Endothelial cell of umbilical vein (primary cell): ENCODE measurements at regions not wholly inside any gene's neighbourhood (a gene's known extent, or its start where the extent isn't known, plus 50 kb on each side); places are given as distances from the start of the nearest gene placed in this dataset.

Source experiments
- BruUV-seq: library from RNA; stranded (reverse); fragments of 400-500 nt; replicated peaks from 2 replicates; lab custom pipeline; 2021; lab: Mats Ljungman, UMichigan
- CTCF ChIA-PET: fragments of 300-600, 350-600 bp; sonication (Branson Sonifier 250); formaldehyde crosslinking; loops from one replicate; lab custom pipeline; 2021; ENCODE audit warnings: antibody characterized with exemption, inconsistent platforms; lab: Charles Lee
- POLR2A ChIA-PET: fragments of 300-600, 350-600 bp; sonication (Branson Sonifier 250); formaldehyde crosslinking; loops from one replicate; lab custom pipeline; 2021; ENCODE audit warnings: antibody characterized with exemption, inconsistent platforms; lab: Charles Lee
- DNase-seq: peaks from one replicate; pipeline ENCODE4 v3.0.0-alpha.2; 2011; ENCODE audit warnings: low read depth, low spot score
- FAIRE-seq: peaks from 2 replicates; lab custom pipeline; 2011; peaks lifted over from hg19 to GRCh38; lab: Jason Lieb, UNC
- H2AFZ ChIP-seq: 2 replicates; pipeline ENCODE4 v1.6.0; 2012; ENCODE audit warnings: low read depth, low read length, control low read depth, inconsistent platforms
- H3K27ac ChIP-seq: 2 replicates; pipeline ENCODE4 v1.5.1; 2011; ENCODE audit warnings: low read depth, mild to moderate bottlenecking, control low read depth, low read length, moderate library complexity; ENCODE audit not compliant: insufficient read depth
- H3K27me3 ChIP-seq, 2 experiments: 2 replicates each; pipeline versions ENCODE4 v1.6.0 to v1.6.1; 2011; ENCODE audit warnings: low read length in 2 of 2, mixed read lengths in 1 of 2; ENCODE audit not compliant: control insufficient read depth in 2 of 2, insufficient read depth in 2 of 2
- H3K36me3 ChIP-seq, 2 experiments: 2 replicates in 1 of 2; 3 replicates in 1 of 2; pipeline ENCODE4 v1.5.1; 2011; ENCODE audit warnings: low read length in 2 of 2, mild to moderate bottlenecking in 1 of 2, moderate library complexity in 1 of 2; ENCODE audit not compliant: control insufficient read depth in 2 of 2, insufficient read depth in 2 of 2; ENCODE audit errors: extremely low read depth in 1 of 2
- H3K4me1 ChIP-seq: 3 replicates; pipeline ENCODE4 v1.5.1; 2011; ENCODE audit warnings: mild to moderate bottlenecking, low read length; ENCODE audit not compliant: control insufficient read depth, insufficient read depth; ENCODE audit errors: extremely low read depth
- H3K4me2 ChIP-seq: 2 replicates; pipeline ENCODE4 v1.6.1; 2011; ENCODE audit warnings: low read length, control low read depth, mixed read lengths; ENCODE audit not compliant: insufficient read depth
- H3K4me3 ChIP-seq, 3 experiments: fragments of 200-600 bp in 1 of 3; sonication (generic), shearing (Covaris generic) in 1 of 3; replicated peaks in 1 of 3; 2 replicates each; pipeline ENCODE4 v1.5.1; 2011 to 2016; ENCODE audit warnings: control low read depth in 3 of 3, low read length in 3 of 3, mild to moderate bottlenecking in 2 of 3, inconsistent platforms in 1 of 3, low read depth in 1 of 3, moderate library complexity in 1 of 3; ENCODE audit not compliant: insufficient read depth in 1 of 3
- H3K79me2 ChIP-seq: 2 replicates; pipeline ENCODE4 v1.6.0; 2012; ENCODE audit warnings: low read length, inconsistent platforms; ENCODE audit not compliant: control insufficient read depth, insufficient read depth
- H3K9ac ChIP-seq: replicated peaks from 2 replicates; pipeline ENCODE3; 2011; ENCODE audit warnings: low read length, control low read depth; ENCODE audit not compliant: insufficient read depth; ENCODE audit errors: extremely low read depth
- H3K9me1 ChIP-seq: replicated peaks from 3 replicates; pipeline ENCODE4 v1.6.0; 2011; ENCODE audit warnings: mild to moderate bottlenecking, low read length; ENCODE audit not compliant: control insufficient read depth, insufficient read depth; ENCODE audit errors: extremely low read depth
- H3K9me3 ChIP-seq: replicated peaks from 2 replicates; pipeline ENCODE4 v1.5.1; 2012; ENCODE audit warnings: low read length, inconsistent platforms; ENCODE audit not compliant: control insufficient read depth, insufficient read depth
- H4K20me1 ChIP-seq: replicated peaks from 2 replicates; pipeline ENCODE3; 2011; ENCODE audit warnings: mild to moderate bottlenecking, low read length; ENCODE audit not compliant: control insufficient read depth, insufficient read depth; ENCODE audit errors: extremely low read depth
- EZH2 ChIP-seq: IDR thresholded peaks from 2 replicates; pipeline ENCODE4 v1.6.1; 2012; ENCODE audit warnings: borderline replicate concordance, low read depth, mild to moderate bottlenecking, moderate library complexity, low read length, inconsistent platforms; ENCODE audit not compliant: severe bottlenecking
- FOS ChIP-seq: IDR thresholded peaks from 2 replicates; pipeline ENCODE4 v1.6.1; 2011; ENCODE audit warnings: mild to moderate bottlenecking, low read length, moderate library complexity, borderline replicate concordance; ENCODE audit not compliant: insufficient read depth
- GATA2 ChIP-seq: IDR thresholded peaks from 2 replicates; pipeline ENCODE4 v1.7.0; 2011; ENCODE audit warnings: low read depth, mild to moderate bottlenecking, moderate library complexity, mixed read lengths, low read length; ENCODE audit not compliant: insufficient read length, insufficient read depth
- JUN ChIP-seq: IDR thresholded peaks from 2 replicates; pipeline ENCODE4 v1.6.1; 2011; ENCODE audit warnings: borderline replicate concordance, low read depth; ENCODE audit not compliant: insufficient read length, insufficient read depth
- MYC ChIP-seq: IDR thresholded peaks from one replicate; pipeline ENCODE4 v1.6.1; 2011; ENCODE audit warnings: mild to moderate bottlenecking, low read depth, low read length
- POLR2A ChIP-seq: IDR thresholded peaks from 2 replicates; pipeline ENCODE4 v1.6.1; 2012; ENCODE audit warnings: low read depth, mild to moderate bottlenecking, control low read depth, low read length
- POLR2AphosphoS5 ChIP-seq: IDR thresholded peaks from 2 replicates; pipeline ENCODE4 v1.6.1; 2012; ENCODE audit warnings: low read depth, mild to moderate bottlenecking, control low read depth, low read length, moderate library complexity; ENCODE audit not compliant: insufficient read depth
- dilution Hi-C: fragments of 300-500 bp; cut with MboI; formaldehyde crosslinking; loops from one replicate; pipeline ENCODE4 v1.15.0; 2019; ENCODE audit warnings: low sequenced_read_pairs; ENCODE audit not compliant: extremely low pct_ligation_motif_present
- intact Hi-C: fragments of 100-400 bp; cut with micrococcal nuclease; formaldehyde crosslinking; loops from one replicate; pipeline ENCODE4 v1.10.0; 2022
- TF ChIP-seq, protein P1 (sequence below): IDR thresholded peaks from 2 replicates; pipeline ENCODE4 v1.6.1; 2011; ENCODE audit not compliant: insufficient read depth, insufficient read length
- TF ChIP-seq, protein P2 (sequence below), 2 donors: IDR thresholded peaks; 1 replicate in 1 of 2; 2 replicates in 1 of 2; pipeline ENCODE4 v1.5.1; 2011; ENCODE audit warnings: low read length in 2 of 2, mild to moderate bottlenecking in 2 of 2, moderate library complexity in 2 of 2, control low read depth in 1 of 2, inconsistent platforms in 1 of 2, low read depth in 1 of 2; ENCODE audit not compliant: insufficient read depth in 1 of 2; ENCODE audit errors: extremely low read depth in 1 of 2

DNA sequence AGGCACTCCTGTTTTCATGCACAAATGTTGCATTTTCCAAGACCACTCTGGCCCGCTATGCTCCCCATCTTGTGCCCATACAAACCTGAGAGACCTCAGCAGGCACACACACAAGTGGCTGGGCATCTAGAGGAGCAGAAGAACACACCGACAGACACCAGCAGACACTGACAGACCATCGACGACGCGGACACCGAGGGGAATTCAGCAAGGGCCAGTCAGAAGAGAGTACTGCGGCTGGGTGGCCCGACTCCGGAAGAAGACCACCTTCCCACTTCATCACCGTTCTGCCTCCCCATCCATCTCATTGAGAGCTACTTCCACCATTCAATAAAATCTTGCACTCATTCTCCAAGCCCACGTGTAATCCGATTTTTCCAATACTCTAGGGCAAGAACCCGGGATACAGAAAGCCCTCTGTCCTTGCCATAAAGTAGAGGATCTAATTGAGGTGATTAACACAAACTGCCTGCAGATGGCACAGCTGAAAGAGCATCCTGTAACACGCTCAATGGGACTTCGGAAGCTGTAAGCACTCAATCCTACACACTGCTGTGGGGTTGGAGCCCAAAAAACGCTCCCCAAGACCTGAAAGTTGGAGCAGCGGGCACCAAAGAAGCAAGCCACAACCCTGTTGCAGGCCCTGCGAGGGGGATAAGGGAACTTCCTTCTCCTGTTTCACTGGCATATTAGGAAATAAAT is 780.9 kb downstream of the ARAP2 start:
- Histone ChIP-seq H3K27ac (no peak overlapping the region), H3K36me3 (no peaks in the 10 kb centered on the region), H3K79me2 (no peaks in the 10 kb centered on the region), H3K9ac (no peak overlapping the region), H3K27me3 (no peaks in the 10 kb centered on the region), H4K20me1 (no peaks in the 10 kb centered on the region), H2AFZ (no peak overlapping the region), H3K4me1 (no peaks in the 10 kb centered on the region), H3K9me3 (peaks cover 6% of the 10 kb centered on the region), H3K4me2 (no peak overlapping the region), H3K4me3 (no peak overlapping the region), H3K9me1 (no peaks in the 10 kb centered on the region)
- no TSS peak for BruUV-seq
- dilution Hi-C loops = no loop called here
- POLR2A ChIA-PET = no interaction called here
- TF ChIP-seq JUN (no peak), FOS (no peak), POLR2A (no peak), POLR2AphosphoS5 (no peak), GATA2 (no peak), MYC (no peak), EZH2 (no peak)
- TF ChIP-seq, protein P1, sequence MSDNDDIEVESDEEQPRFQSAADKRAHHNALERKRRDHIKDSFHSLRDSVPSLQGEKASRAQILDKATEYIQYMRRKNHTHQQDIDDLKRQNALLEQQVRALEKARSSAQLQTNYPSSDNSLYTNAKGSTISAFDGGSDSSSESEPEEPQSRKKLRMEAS = no peak
- TF ChIP-seq, protein P2, sequence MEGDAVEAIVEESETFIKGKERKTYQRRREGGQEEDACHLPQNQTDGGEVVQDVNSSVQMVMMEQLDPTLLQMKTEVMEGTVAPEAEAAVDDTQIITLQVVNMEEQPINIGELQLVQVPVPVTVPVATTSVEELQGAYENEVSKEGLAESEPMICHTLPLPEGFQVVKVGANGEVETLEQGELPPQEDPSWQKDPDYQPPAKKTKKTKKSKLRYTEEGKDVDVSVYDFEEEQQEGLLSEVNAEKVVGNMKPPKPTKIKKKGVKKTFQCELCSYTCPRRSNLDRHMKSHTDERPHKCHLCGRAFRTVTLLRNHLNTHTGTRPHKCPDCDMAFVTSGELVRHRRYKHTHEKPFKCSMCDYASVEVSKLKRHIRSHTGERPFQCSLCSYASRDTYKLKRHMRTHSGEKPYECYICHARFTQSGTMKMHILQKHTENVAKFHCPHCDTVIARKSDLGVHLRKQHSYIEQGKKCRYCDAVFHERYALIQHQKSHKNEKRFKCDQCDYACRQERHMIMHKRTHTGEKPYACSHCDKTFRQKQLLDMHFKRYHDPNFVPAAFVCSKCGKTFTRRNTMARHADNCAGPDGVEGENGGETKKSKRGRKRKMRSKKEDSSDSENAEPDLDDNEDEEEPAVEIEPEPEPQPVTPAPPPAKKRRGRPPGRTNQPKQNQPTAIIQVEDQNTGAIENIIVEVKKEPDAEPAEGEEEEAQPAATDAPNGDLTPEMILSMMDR (IDR thresholded peaks at IDR 0.05; ENCODE audit: extremely low read depth in 1 of 2, insufficient read depth in 1 of 2, low read depth in 1 of 2, low read length in 2 of 2) = no peak
- no peak for FAIRE-seq
- CTCF ChIA-PET = no interaction called here
- intact Hi-C loops = no loop called here
- DNase-seq = no peak
